Vagina (tissue), 2 donors: ENCODE measurements at regions not wholly inside any gene's neighbourhood (a gene's known extent, or its start where the extent isn't known, plus 50 kb on each side); places are given as distances from the start of the nearest gene placed in this dataset.

ENCODE experiments used
- CTCF ChIP-seq, 3 experiments: fragments of 450-650 bp in 2 of 3; fragments of 200-600 bp in 1 of 3; sonication (generic) in 1 of 3; IDR thresholded peaks; one replicate each; pipeline ENCODE4 v1.5.1; 2017 to 2019; ENCODE audit warnings: antibody characterized with exemption in 3 of 3, mild to moderate bottlenecking in 2 of 3, moderate library complexity in 2 of 3
- POLR2A ChIP-seq, 2 donors: fragments of 450-650 bp; IDR thresholded peaks; one replicate each; pipeline ENCODE4 v1.6.1; 2017; ENCODE audit warnings: antibody characterized with exemption in 2 of 2, mild to moderate bottlenecking in 2 of 2, moderate library complexity in 2 of 2

- TF ChIP-seq POLR2A (IDR thresholded peaks at IDR 0.05) (no peak), CTCF (IDR thresholded peaks at IDR 0.05) (no peak)
Measured at GRCh38 chr11:69390561-69390960, 90.9 kb upstream of the LINC01488 start.
